Fibroblast of villous mesenchyme (primary cell): ENCODE measurements at regions not wholly inside any gene's neighbourhood (a gene's known extent, or its start where the extent isn't known, plus 50 kb on each side); places are given as distances from the start of the nearest gene placed in this dataset.

Experiments used
- DNase-seq: peaks from one replicate; pipeline ENCODE4 v3.0.0-alpha.2; 2010; ENCODE audit warnings: low read depth
- H3K4me3 ChIP-seq: 2 replicates; pipeline ENCODE4 v1.5.1; 2011; ENCODE audit warnings: low read depth, mild to moderate bottlenecking, low read length
- CTCF ChIP-seq: IDR thresholded peaks from 2 replicates; pipeline ENCODE4 v1.5.1; 2012; ENCODE audit warnings: low read depth, mild to moderate bottlenecking, low read length; ENCODE audit not compliant: insufficient read depth

- TF ChIP-seq CTCF = no peak
- no peak for DNase-seq
- H3K4me3 ChIP-seq = no peak overlapping the region
Measured at GRCh38 chr22:47394504-47395440, 632.3 kb downstream of the TBC1D22A start.

- H3K4me3 ChIP-seq = no peak overlapping the region
- DNase-seq = no peak
- TF ChIP-seq CTCF = no peak
Measured at GRCh38 chr22:47393191-47393590, 630.7 kb downstream of the TBC1D22A start.

DNA sequence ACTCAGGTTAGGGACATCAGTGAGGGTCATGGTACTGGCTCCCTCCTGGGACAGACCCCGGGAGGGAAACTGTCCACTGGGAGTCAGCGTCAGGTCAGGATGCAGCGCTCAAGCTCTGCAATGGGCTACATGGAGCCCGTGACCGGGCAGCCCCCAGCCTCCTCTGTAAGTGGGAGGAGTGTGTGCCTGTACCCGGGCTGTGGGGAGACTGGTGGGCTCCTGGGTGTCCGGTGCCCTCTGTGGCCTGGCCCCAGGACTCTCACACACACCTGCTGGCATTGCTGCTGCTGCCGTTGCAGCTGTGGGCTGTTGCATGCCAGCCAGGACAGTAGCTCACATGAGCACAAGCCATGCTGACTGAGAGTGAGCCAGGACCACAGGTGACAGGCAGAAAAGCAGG lies 630.3 kb downstream of the TBC1D22A start:
- no peak for TF ChIP-seq CTCF
- DNase-seq = no peak
- H3K4me3 ChIP-seq = no peak overlapping the region

GRCh38 chr22:47392054-47392347 lies 629.6 kb downstream of the TBC1D22A start:
- no peak for DNase-seq
- TF ChIP-seq CTCF = no peak
- no peak overlapping the region for H3K4me3 ChIP-seq

DNA sequence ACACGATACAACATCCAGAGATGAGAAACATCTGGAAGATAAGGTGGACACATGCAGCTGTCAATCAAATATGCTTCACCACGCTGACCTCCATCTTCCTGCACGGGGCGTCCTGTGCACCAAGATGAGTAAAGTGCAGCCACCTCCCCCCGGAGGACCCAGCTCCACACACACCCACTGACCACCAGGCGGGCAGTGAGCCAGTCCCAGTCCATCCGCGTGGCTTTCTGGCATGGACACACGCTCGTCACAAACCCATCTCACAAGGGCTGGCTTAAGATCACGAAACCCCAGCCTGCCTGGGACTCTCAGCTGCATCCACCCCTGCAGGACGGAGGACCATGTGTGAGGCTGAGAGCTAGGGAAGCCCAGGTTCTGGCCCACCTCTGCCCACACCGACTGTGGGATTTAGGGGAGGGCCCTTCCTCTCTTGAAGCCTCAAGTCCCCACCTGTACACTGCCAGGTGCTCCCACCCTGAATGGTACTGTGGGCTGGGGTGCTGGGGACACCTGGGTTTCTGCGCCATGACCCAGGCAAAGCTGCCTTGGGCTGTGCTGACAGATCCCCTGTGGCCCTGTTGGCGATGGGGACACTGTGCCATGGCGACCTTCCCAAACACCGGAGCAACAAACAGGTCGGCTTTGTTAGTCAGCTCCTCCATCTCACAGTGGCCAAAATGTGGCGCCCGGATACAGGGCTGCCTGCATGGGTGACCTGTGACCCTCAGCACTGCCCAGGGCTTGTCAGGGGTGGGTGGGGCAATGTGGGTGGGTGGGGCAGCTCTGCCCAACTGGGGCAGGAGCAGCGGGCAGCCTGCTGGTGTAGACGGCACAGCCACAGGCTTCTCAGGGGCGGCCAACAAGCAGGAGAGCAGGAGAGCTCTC lies 629.0 kb downstream of the TBC1D22A start:
- no peak for DNase-seq
- H3K4me3 ChIP-seq = no peak overlapping the region
- TF ChIP-seq CTCF = no peak

DNA sequence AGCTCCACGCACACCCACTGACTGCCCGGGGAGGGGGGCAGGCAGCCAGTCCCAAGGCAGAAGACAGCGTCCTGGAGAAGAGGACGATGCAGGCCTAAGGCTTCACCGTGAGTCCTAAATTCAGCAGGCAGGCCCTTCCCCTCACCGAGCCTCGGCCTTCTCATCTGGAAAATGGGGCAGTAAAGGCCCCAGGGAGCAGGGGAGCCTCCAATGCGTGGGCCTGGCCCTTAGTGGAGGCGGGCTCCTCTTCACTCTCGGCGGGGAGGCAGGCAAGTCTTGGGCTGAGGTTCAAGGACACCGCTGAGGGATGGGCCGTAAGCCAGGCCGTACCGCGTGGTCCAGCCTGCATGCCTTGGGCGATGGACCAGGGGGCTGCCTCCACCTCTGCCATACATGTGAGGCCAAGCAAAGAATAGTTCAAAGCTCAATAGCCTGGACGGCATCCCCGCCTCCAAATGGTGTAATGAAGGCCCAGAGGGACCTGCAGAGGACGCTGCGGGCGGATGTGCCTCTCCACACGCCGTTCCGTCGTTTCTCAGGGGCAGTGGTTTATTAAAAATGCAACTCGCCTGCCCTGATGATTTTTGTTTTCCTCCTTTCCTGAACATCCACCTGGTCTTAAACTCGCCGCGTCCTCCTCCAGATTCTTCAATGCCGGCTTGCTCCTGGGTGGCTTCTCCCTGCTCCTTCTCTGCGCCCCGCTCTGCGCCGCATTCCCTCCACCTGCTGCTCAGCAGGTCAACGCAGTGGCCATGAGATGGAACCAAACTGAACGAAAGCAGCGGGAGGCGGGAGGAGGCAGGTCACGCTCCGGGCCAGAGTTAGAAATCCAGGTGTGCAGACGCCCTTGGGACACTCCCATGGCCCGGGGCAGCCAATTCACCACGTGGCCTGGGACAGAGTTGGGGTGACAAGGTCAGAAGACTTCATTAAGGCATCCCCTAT lies 627.8 kb downstream of the TBC1D22A start:
- no peak for DNase-seq
- H3K4me3 ChIP-seq = no peak overlapping the region
- no peak for TF ChIP-seq CTCF
